SK-N-MC (cell line): ENCODE measurements at regions not wholly inside any gene's neighbourhood (a gene's known extent, or its start where the extent isn't known, plus 50 kb on each side); places are given as distances from the start of the nearest gene placed in this dataset.

Experiments
- EZH2 ChIP-seq: fragments of 200-600 bp; sonication (generic); IDR thresholded peaks from one replicate; pipeline ENCODE4 v1.6.1; 2017; ENCODE audit warnings: antibody characterized with exemption
- FOXP2 ChIP-seq: optimal IDR thresholded peaks from 2 replicates; pipeline ENCODE3; 2011; ENCODE audit warnings: mild to moderate bottlenecking, moderate library complexity; ENCODE audit not compliant: insufficient read depth; ENCODE audit errors: extremely low read length, control extremely low read depth
- POLR2AphosphoS5 ChIP-seq: IDR thresholded peaks from 2 replicates; pipeline ENCODE4 v1.6.1; 2012; ENCODE audit warnings: mild to moderate bottlenecking, low read depth, low read length, borderline replicate concordance

- TF ChIP-seq POLR2AphosphoS5 (no peak), EZH2 (no peak), FOXP2 (no peak)
These were observed 95.2 kb downstream of the NAB1 start for GRCh38 chr2:190744041-190744440.
